K562 (cell line): ENCODE measurements at regions not wholly inside any gene's neighbourhood (a gene's known extent, or its start where the extent isn't known, plus 50 kb on each side); places are given as distances from the start of the nearest gene placed in this dataset.

Experiments used
- ATF7 ChIP-seq: fragments of 450-650 bp; IDR thresholded peaks from 2 replicates; pipeline ENCODE4 v1.7.1; 2014; ENCODE audit warnings: mild to moderate bottlenecking, moderate library complexity
- CHD7 ChIP-seq: fragments of 200-600 bp; sonication (generic); IDR thresholded peaks from one replicate; pipeline ENCODE4 v1.6.1; 2012; ENCODE audit warnings: mild to moderate bottlenecking, low read depth, low read length, inconsistent platforms
- PHTF2 ChIP-seq: fragments of 250-450 bp; sonication (Bioruptor Pico); IDR thresholded peaks from 2 replicates; pipeline ENCODE4 v1.5.0; 2021; ENCODE audit warnings: mild to moderate bottlenecking
- TRIM24 ChIP-seq, 2 experiments: fragments of 450-650 bp; IDR thresholded peaks; 2 replicates each; pipeline ENCODE4 v1.6.1; 2016
- ZNF311 ChIP-seq: fragments of 250-450 bp; sonication (Bioruptor Pico); IDR thresholded peaks from 2 replicates; pipeline ENCODE4 v1.4.0; 2020; ENCODE audit warnings: mild to moderate bottlenecking, moderate library complexity
- ZNF436 ChIP-seq: fragments of 250-450, 450-650 bp; sonication (Bioruptor Pico); formaldehyde crosslinking; IDR thresholded peaks from 2 replicates; pipeline ENCODE4 v1.7.0; 2020; ENCODE audit warnings: mild to moderate bottlenecking
- ZNF740 ChIP-seq, 3 experiments: fragments of 200-800 bp in 1 of 3; sonication (Bioruptor generic) in 1 of 3; sonication (generic) in 1 of 3; formaldehyde crosslinking in 1 of 3; IDR thresholded peaks; 2 replicates each; pipeline versions ENCODE4 v1.6.1 to v1.8.0; 2016 to 2022; ENCODE audit warnings: mild to moderate bottlenecking in 2 of 3, missing compliant biosample characterization in 2 of 3, missing genetic modification characterization in 2 of 3, missing genetic modification reagents in 1 of 3

DNA sequence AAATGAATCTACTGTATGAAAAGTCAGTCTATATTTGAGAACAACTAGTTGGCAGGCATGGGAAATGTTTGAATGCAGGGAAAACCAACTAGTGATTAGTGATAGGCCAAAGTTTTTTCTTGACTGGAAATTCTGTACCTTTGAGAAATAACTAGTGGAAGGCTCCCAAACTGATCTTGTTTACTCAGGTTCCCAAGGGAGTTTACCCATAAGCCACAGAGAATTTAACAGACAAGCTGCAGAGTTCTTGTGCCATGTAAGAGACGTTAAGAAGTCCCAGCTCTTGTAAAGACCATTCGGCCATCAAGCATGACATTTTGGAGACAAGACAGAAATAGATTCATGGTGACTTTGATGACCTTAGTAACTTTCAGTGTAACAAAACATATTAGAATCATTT is 1882.8 kb upstream of the SEL1L start (continued):
- TF ChIP-seq ATF7, result no peak
- TF ChIP-seq ZNF436 (CRISPR knock-in tag), result no peak
- no peak for TF ChIP-seq CHD7
- no peak for TF ChIP-seq ZNF311 (CRISPR knock-in tag)
- no peak for TF ChIP-seq TRIM24 (IDR thresholded peaks at IDR 0.05)
- TF ChIP-seq PHTF2, result no peak
- TF ChIP-seq ZNF740 (CRISPR knock-in tag; IDR thresholded peaks at IDR 0.05), result no peak
- TF ChIP-seq ZNF740 (tag; IDR thresholded peaks at IDR 0.05), result no peak
- TF ChIP-seq, all 486 proteins: peak for 0
